K562 (cell line): ENCODE measurements at regions not wholly inside any gene's neighbourhood (a gene's known extent, or its start where the extent isn't known, plus 50 kb on each side); places are given as distances from the start of the nearest gene placed in this dataset.

Experiments
- ATAC-seq: fragments of 200-7000 bp; cut with Tn5 transposase; 3 replicates; pipeline ENCODE4 v1.9.1; 2020; ENCODE audit warnings: moderate library complexity
- BruUV-seq: library from RNA; stranded (reverse); fragments of 400-500 nt; replicated peaks from 2 replicates; lab custom pipeline; 2021; lab: Mats Ljungman, UMichigan
- CTCF ChIA-PET: fragments of 300-600 bp; formaldehyde crosslinking; extraction: SDS; loops from one replicate; lab custom pipeline; 2021; ENCODE audit warnings: low intra/inter-chr PET ratio; lab: Yijun Ruan, JAX
- POLR2A ChIA-PET: fragments of 300-600, 350-650 bp; sonication (Branson Sonifier 250); formaldehyde crosslinking; extraction: SDS; loops from one replicate; lab custom pipeline; 2021; ENCODE audit warnings: antibody characterized with exemption, inconsistent platforms; lab: Yijun Ruan, JAX
- DNase-seq, 4 experiments: peaks; one replicate each; pipeline versions ENCODE4 v3.0.0 to v3.0.0-alpha.2; 2011 to 2018; ENCODE audit warnings: low spot score in 3 of 4, mixed read lengths in 3 of 4; ENCODE audit errors: extremely low read depth in 1 of 4
- FAIRE-seq: peaks from 2 replicates; lab custom pipeline; 2011; peaks lifted over from hg19 to GRCh38; lab: Jason Lieb, UNC
- H2AFZ ChIP-seq: 2 replicates; pipeline ENCODE4 v1.6.0; 2011; ENCODE audit warnings: low read depth, low read length, control low read depth, inconsistent platforms
- H3K27ac ChIP-seq: fragments of 200-600 bp; 3 replicates; pipeline ENCODE4 v1.8.0; 2011; ENCODE audit warnings: low read depth, mild to moderate bottlenecking, control low read depth, inconsistent platforms, low read length, moderate library complexity, mixed read lengths; ENCODE audit errors: extremely low read depth
- H3K27me3 ChIP-seq, 2 experiments: fragments of 300-600 bp in 1 of 2; 2 replicates in 1 of 2; 3 replicates in 1 of 2; pipeline versions ENCODE4 v1.6.0 to v1.8.0; 2011; ENCODE audit warnings: inconsistent platforms in 2 of 2, low read length in 2 of 2, mild to moderate bottlenecking in 1 of 2, mixed read lengths in 1 of 2, moderate library complexity in 1 of 2; ENCODE audit not compliant: control insufficient read depth in 2 of 2, insufficient read depth in 2 of 2
- H3K36me3 ChIP-seq: fragments of 300-600 bp; 3 replicates; pipeline ENCODE4 v1.8.0; 2011; ENCODE audit warnings: mild to moderate bottlenecking, low read length, inconsistent platforms; ENCODE audit not compliant: control insufficient read depth, insufficient read depth
- H3K4me1 ChIP-seq, 2 experiments: fragments of 200-600 bp in 1 of 2; replicated peaks in 1 of 2; 2 replicates in 1 of 2; 3 replicates in 1 of 2; pipeline versions ENCODE4 v1.5.1 to v1.8.0; 2011; ENCODE audit warnings: inconsistent platforms in 2 of 2, low read length in 2 of 2, mild to moderate bottlenecking in 1 of 2, mixed read lengths in 1 of 2, moderate library complexity in 1 of 2; ENCODE audit not compliant: control insufficient read depth in 2 of 2, insufficient read depth in 2 of 2
- H3K4me2 ChIP-seq: 2 replicates; pipeline ENCODE4 v1.6.1; 2011; ENCODE audit warnings: low read length, control low read depth, inconsistent platforms, mixed read lengths; ENCODE audit not compliant: insufficient read depth
- H3K4me3 ChIP-seq: fragments of 200-600 bp; sonication (generic), shearing (Covaris generic); 2 replicates; pipeline ENCODE4 v1.5.1; 2016; ENCODE audit warnings: control low read depth, inconsistent platforms
- H3K79me2 ChIP-seq: fragments of 200-600 bp; 3 replicates; pipeline ENCODE4 v1.8.0; 2011; ENCODE audit warnings: low read length, inconsistent platforms; ENCODE audit not compliant: control insufficient read depth, insufficient read depth
- H3K9ac ChIP-seq, 2 experiments: 2 replicates each; pipeline versions ENCODE4 v1.6.0 to v1.6.1; 2011; ENCODE audit warnings: low read depth in 2 of 2, low read length in 2 of 2, control low read depth in 1 of 2, inconsistent platforms in 1 of 2, mild to moderate bottlenecking in 1 of 2, mixed read lengths in 1 of 2; ENCODE audit not compliant: insufficient read depth in 1 of 2
- H3K9me1 ChIP-seq: one replicate; pipeline ENCODE4 v1.6.0; 2011; ENCODE audit warnings: inconsistent platforms, mild to moderate bottlenecking, low read length, moderate library complexity; ENCODE audit not compliant: control insufficient read depth, insufficient read depth
- H3K9me3 ChIP-seq: replicated peaks from 2 replicates; pipeline ENCODE4 v1.5.1; 2011; ENCODE audit warnings: low read depth, low read length, inconsistent platforms; ENCODE audit not compliant: control insufficient read depth, insufficient read depth
- H4K20me1 ChIP-seq: replicated peaks from 2 replicates; pipeline ENCODE4 v1.6.1; 2011; ENCODE audit warnings: low read length, inconsistent platforms, mixed read lengths; ENCODE audit not compliant: control insufficient read depth, insufficient read depth
- DNMT1 ChIP-seq: fragments of 450-650 bp; IDR thresholded peaks from 2 replicates; pipeline ENCODE4 v1.6.1; 2016; ENCODE audit warnings: antibody characterized with exemption, mild to moderate bottlenecking
- HES1 ChIP-seq: fragments of 450-650 bp; IDR thresholded peaks from 2 replicates; pipeline ENCODE4 v1.6.1; 2016; ENCODE audit warnings: low read depth, mild to moderate bottlenecking, moderate library complexity
- HNRNPUL1 ChIP-seq: fragments of 200-400 bp; formaldehyde crosslinking; IDR thresholded peaks from 2 replicates; pipeline ENCODE4 v1.6.1; 2017; ENCODE audit warnings: low read length
- PTTG1 ChIP-seq: fragments of 450-650 bp; IDR thresholded peaks from 2 replicates; pipeline ENCODE4 v1.6.1; 2016; ENCODE audit warnings: low read depth, mild to moderate bottlenecking, missing genetic modification characterization, missing compliant biosample characterization
- ZNF696 ChIP-seq: fragments of 250-450 bp; sonication (Bioruptor Pico); conservative IDR thresholded peaks from 2 replicates; pipeline ENCODE4 v1.4.0; 2020; ENCODE audit warnings: mild to moderate bottlenecking, moderate library complexity
- WGBS: fragments of 100-300 bp; shearing (Covaris generic); methylation state at CpG from one replicate; pipeline ENCODE4 v1.1.6; 2016; ENCODE audit warnings: low coverage, mixed read lengths; ENCODE audit not compliant: insufficient coverage; ENCODE audit errors: missing lambda C conversion rate; 5-methylcytosine and 5-hydroxymethylcytosine counted together
- in situ Hi-C: fragments of 300-500 bp; cut with MboI; formaldehyde crosslinking; loops from 4 replicates; pipeline ENCODE4 v1.15.0; 2018; ENCODE audit warnings: inconsistent platforms, mixed read lengths
- intact Hi-C: fragments of 100-400 bp; cut with micrococcal nuclease; formaldehyde crosslinking; loops from 2 replicates; pipeline ENCODE4 v1.14.2; 2022
- TF ChIP-seq, protein P1 (sequence below): fragments of 250-450 bp; sonication (Bioruptor Pico); IDR thresholded peaks from 2 replicates; pipeline ENCODE4 v1.8.0; 2021; ENCODE audit warnings: mild to moderate bottlenecking, moderate library complexity
- TF ChIP-seq, protein P2 (sequence below): fragments of 450-650 bp; IDR thresholded peaks from 2 replicates; pipeline ENCODE4 v1.6.1; 2016; ENCODE audit warnings: missing biosample characterization, missing genetic modification characterization
- TF ChIP-seq, protein P3 (sequence below): fragments of 450-650 bp; IDR thresholded peaks from 2 replicates; pipeline ENCODE4 v1.6.1; 2016; ENCODE audit warnings: low read depth
- TF ChIP-seq, protein P4 (sequence below): fragments of 250-450 bp; sonication (Bioruptor Pico); IDR thresholded peaks from 2 replicates; pipeline ENCODE4 v1.4.0; 2020; ENCODE audit warnings: mild to moderate bottlenecking, moderate library complexity

DNA sequence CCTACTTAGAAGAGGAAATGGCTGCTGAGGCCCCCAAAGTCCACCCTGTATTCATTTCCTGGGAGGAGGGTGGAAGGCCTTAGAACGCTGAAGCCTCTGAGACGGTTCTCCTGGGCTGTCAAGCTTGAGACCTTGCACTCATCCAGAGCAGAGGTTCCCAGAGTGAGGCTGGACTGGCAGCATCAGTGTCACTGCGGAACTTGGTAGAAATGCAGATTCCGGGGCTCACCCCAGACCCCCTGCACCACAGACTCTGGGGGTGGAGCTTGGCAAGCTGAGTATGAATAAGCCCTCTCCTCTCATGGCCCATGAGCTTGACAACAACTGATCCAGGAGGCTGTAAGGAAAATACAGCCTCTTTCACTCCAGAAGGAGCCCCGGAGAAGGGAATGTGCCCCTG, 218.3 kb downstream of the IRF8 start:
- H3K4me1 ChIP-seq = no peaks in the 10 kb centered on the region
- ChIA-PET POLR2A (no interaction called here), CTCF (no interaction called here)
- in situ Hi-C loops (no loop called here), intact Hi-C loops (no loop called here)
- H3K9me3 ChIP-seq = no peaks in the 10 kb centered on the region
- H3K9me1 ChIP-seq = no peaks in the 10 kb centered on the region
- H3K4me3 ChIP-seq = no peak overlapping the region
- no peak overlapping the region for H3K4me2 ChIP-seq
- no peak overlapping the region for H2AFZ ChIP-seq
- peaks cover 11 to 37% of the 10 kb centered on the region in 2 experiments; a peak in 4 of 5 replicates for H3K27me3 ChIP-seq
- BruUV-seq = no TSS peak
- no peaks in the 10 kb centered on the region for H3K79me2 ChIP-seq
- DNase-seq (no peak), ATAC-seq (no peak), FAIRE-seq (no peak)
- H4K20me1 ChIP-seq = no peaks in the 10 kb centered on the region; the same call in 1 of the 2 replicates
- no peak overlapping the region for H3K27ac ChIP-seq
- 2% methylated on average over 5 of the region's 5 CpGs for WGBS
- H3K9ac ChIP-seq = no peak overlapping the region
- TF ChIP-seq HNRNPUL1 (no peak), HES1 (no peak), ZNF696 (CRISPR knock-in tag) (no peak), PTTG1 (no peak), DNMT1 (no peak)
- TF ChIP-seq, protein P1, sequence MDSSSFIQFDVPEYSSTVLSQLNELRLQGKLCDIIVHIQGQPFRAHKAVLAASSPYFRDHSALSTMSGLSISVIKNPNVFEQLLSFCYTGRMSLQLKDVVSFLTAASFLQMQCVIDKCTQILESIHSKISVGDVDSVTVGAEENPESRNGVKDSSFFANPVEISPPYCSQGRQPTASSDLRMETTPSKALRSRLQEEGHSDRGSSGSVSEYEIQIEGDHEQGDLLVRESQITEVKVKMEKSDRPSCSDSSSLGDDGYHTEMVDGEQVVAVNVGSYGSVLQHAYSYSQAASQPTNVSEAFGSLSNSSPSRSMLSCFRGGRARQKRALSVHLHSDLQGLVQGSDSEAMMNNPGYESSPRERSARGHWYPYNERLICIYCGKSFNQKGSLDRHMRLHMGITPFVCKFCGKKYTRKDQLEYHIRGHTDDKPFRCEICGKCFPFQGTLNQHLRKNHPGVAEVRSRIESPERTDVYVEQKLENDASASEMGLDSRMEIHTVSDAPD (CRISPR knock-in tag) = no peak
- TF ChIP-seq, protein P2, sequence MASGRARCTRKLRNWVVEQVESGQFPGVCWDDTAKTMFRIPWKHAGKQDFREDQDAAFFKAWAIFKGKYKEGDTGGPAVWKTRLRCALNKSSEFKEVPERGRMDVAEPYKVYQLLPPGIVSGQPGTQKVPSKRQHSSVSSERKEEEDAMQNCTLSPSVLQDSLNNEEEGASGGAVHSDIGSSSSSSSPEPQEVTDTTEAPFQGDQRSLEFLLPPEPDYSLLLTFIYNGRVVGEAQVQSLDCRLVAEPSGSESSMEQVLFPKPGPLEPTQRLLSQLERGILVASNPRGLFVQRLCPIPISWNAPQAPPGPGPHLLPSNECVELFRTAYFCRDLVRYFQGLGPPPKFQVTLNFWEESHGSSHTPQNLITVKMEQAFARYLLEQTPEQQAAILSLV (tag) = no peak
- TF ChIP-seq, protein P3, sequence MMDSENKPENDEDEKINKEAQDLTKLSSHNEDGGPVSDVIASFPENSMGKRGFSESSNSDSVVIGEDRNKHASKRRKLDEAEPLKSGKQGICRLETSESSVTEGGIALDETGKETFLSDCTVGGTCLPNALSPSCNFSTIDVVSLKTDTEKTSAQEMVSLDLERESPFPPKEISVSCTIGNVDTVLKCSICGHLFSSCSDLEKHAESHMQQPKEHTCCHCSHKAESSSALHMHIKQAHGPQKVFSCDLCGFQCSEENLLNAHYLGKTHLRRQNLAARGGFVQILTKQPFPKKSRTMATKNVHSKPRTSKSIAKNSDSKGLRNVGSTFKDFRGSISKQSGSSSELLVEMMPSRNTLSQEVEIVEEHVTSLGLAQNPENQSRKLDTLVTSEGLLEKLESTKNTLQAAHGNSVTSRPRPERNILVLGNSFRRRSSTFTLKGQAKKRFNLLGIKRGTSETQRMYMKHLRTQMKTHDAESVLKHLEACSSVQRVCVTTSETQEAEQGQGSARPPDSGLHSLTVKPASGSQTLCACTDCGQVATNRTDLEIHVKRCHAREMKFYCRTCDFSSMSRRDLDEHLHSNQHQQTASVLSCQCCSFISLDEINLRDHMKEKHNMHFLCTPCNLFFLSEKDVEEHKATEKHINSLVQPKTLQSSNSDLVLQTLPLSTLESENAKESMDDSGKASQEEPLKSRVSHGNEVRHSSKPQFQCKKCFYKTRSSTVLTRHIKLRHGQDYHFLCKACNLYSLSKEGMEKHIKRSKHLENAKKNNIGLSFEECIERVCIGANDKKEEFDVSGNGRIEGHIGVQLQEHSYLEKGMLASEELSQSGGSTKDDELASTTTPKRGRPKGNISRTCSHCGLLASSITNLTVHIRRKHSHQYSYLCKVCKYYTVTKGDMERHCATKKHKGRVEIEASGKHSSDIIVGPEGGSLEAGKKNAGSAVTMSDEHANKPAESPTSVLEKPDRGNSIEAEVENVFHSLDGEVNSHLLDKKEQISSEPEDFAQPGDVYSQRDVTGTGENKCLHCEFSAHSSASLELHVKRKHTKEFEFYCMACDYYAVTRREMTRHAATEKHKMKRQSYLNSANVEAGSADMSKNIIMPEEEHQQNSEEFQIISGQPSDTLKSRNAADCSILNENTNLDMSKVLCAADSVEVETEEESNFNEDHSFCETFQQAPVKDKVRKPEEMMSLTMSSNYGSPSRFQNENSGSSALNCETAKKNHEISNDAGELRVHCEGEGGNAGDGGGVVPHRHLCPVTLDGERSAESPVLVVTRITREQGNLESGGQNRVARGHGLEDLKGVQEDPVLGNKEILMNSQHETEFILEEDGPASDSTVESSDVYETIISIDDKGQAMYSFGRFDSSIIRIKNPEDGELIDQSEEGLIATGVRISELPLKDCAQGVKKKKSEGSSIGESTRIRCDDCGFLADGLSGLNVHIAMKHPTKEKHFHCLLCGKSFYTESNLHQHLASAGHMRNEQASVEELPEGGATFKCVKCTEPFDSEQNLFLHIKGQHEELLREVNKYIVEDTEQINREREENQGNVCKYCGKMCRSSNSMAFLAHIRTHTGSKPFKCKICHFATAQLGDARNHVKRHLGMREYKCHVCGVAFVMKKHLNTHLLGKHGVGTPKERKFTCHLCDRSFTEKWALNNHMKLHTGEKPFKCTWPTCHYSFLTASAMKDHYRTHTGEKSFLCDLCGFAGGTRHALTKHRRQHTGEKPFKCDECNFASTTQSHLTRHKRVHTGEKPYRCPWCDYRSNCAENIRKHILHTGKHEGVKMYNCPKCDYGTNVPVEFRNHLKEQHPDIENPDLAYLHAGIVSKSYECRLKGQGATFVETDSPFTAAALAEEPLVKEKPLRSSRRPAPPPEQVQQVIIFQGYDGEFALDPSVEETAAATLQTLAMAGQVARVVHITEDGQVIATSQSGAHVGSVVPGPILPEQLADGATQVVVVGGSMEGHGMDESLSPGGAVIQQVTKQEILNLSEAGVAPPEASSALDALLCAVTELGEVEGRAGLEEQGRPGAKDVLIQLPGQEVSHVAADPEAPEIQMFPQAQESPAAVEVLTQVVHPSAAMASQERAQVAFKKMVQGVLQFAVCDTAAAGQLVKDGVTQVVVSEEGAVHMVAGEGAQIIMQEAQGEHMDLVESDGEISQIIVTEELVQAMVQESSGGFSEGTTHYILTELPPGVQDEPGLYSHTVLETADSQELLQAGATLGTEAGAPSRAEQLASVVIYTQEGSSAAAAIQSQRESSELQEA = no peak
- TF ChIP-seq, protein P4, sequence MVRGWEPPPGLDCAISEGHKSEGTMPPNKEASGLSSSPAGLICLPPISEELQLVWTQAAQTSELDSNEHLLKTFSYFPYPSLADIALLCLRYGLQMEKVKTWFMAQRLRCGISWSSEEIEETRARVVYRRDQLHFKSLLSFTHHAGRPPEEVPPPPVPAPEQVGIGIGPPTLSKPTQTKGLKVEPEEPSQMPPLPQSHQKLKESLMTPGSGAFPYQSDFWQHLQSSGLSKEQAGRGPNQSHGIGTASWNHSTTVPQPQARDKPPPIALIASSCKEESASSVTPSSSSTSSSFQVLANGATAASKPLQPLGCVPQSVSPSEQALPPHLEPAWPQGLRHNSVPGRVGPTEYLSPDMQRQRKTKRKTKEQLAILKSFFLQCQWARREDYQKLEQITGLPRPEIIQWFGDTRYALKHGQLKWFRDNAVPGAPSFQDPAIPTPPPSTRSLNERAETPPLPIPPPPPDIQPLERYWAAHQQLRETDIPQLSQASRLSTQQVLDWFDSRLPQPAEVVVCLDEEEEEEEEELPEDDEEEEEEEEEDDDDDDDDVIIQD (CRISPR knock-in tag) = no peak
- no peaks in the 10 kb centered on the region for H3K36me3 ChIP-seq
